PC-3 (cell line): ENCODE measurements at regions not wholly inside any gene's neighbourhood (a gene's known extent, or its start where the extent isn't known, plus 50 kb on each side); places are given as distances from the start of the nearest gene placed in this dataset.

Source experiments
- ATAC-seq: fragments of 200-7000 bp; cut with Tn5 transposase; 2 replicates; pipeline ENCODE4 v1.9.1; 2020; ENCODE audit warnings: mild to moderate bottlenecking, moderate library complexity
- BruUV-seq: library from RNA; stranded (reverse); fragments of 400-500 nt; replicated peaks from 2 replicates; lab custom pipeline; 2021; lab: Mats Ljungman, UMichigan
- CTCF ChIA-PET: fragments of 300-600 bp; sonication (Branson Sonifier 250); formaldehyde crosslinking; loops from one replicate; lab custom pipeline; 2022; ENCODE audit warnings: antibody characterized with exemption; lab: Charles Lee
- POLR2A ChIA-PET: fragments of 300-600 bp; sonication (Branson Sonifier 250); formaldehyde crosslinking; loops from one replicate; lab custom pipeline; 2022; ENCODE audit warnings: antibody characterized with exemption; ENCODE audit not compliant: unreplicated experiment; lab: Charles Lee
- DNase-seq: peaks from one replicate; pipeline ENCODE4 v3.0.0-alpha.2; 2015
- H2AFZ ChIP-seq: fragments of 300-600 bp; sonication (generic); 2 replicates; pipeline ENCODE4 v1.6.0; 2016; ENCODE audit warnings: antibody characterized with exemption, low read length
- H3F3A ChIP-seq: fragments of 300-600 bp; sonication (generic); one replicate; pipeline ENCODE4 v1.6.0; 2017; ENCODE audit warnings: antibody characterized with exemption, low read length, control low read depth, mild to moderate bottlenecking; ENCODE audit not compliant: unreplicated experiment
- H3K27ac ChIP-seq: fragments of 300-600 bp; sonication (generic); 2 replicates; pipeline ENCODE4 v1.5.1; 2016; ENCODE audit warnings: mild to moderate bottlenecking, low read length
- H3K27me3 ChIP-seq: fragments of 300-600 bp; sonication (generic); 2 replicates; pipeline ENCODE4 v1.6.1; 2016; ENCODE audit warnings: low read length, mixed read lengths
- H3K36me3 ChIP-seq: fragments of 300-600 bp; sonication (generic); 2 replicates; pipeline ENCODE4 v1.6.1; 2016; ENCODE audit warnings: low read depth, mixed run types, low read length, mixed read lengths
- H3K4me1 ChIP-seq: fragments of 300-600 bp; sonication (generic); 2 replicates; pipeline ENCODE4 v1.5.1; 2016; ENCODE audit warnings: low read length; ENCODE audit not compliant: insufficient read depth
- H3K4me2 ChIP-seq: fragments of 300-600 bp; sonication (generic); 2 replicates; pipeline ENCODE4 v1.6.0; 2016; ENCODE audit warnings: low read length
- H3K4me3 ChIP-seq: fragments of 300-600 bp; sonication (generic); 2 replicates; pipeline ENCODE4 v1.5.1; 2016; ENCODE audit warnings: mild to moderate bottlenecking, low read length, mixed read lengths
- H3K79me2 ChIP-seq: fragments of 300-600 bp; sonication (generic); 2 replicates; pipeline ENCODE4 v1.6.1; 2017; ENCODE audit warnings: low read length, mixed read lengths
- H3K9ac ChIP-seq: fragments of 300-600 bp; sonication (generic); 2 replicates; pipeline ENCODE4 v1.6.0; 2016; ENCODE audit warnings: mild to moderate bottlenecking, low read length
- H3K9me2 ChIP-seq: fragments of 300-600 bp; sonication (generic); replicated peaks from 2 replicates; pipeline ENCODE4 v1.6.1; 2016; ENCODE audit warnings: mixed run types, low read length, mixed read lengths
- H3K9me3 ChIP-seq: fragments of 300-600 bp; sonication (generic); 2 replicates; pipeline ENCODE4 v1.6.1; 2016; ENCODE audit warnings: low read length, mixed read lengths
- H4K20me1 ChIP-seq: fragments of 300-600 bp; sonication (generic); 2 replicates; pipeline ENCODE4 v1.6.1; 2016; ENCODE audit warnings: low read length, mixed read lengths
- EZH2 ChIP-seq: fragments of 300-600 bp; sonication (generic); IDR thresholded peaks from one replicate; pipeline ENCODE4 v1.6.1; 2017; ENCODE audit warnings: antibody characterized with exemption, mild to moderate bottlenecking, low read length; ENCODE audit not compliant: unreplicated experiment
- EZH2phosphoT487 ChIP-seq: fragments of 300-600 bp; sonication (generic); IDR thresholded peaks from 2 replicates; pipeline ENCODE4 v1.6.1; 2018; ENCODE audit warnings: mild to moderate bottlenecking, antibody characterized with exemption, low read length, borderline replicate concordance
- intact Hi-C: fragments of 100-400 bp; cut with micrococcal nuclease; formaldehyde crosslinking; loops from 2 replicates; pipeline ENCODE4 v1.9.0; 2023
- TF ChIP-seq, protein P1 (sequence below): fragments of 300-600 bp; sonication (generic); conservative IDR thresholded peaks from 2 replicates; pipeline ENCODE4 v1.5.1; 2017; ENCODE audit warnings: antibody characterized with exemption, low read depth, mild to moderate bottlenecking, low read length

DNA sequence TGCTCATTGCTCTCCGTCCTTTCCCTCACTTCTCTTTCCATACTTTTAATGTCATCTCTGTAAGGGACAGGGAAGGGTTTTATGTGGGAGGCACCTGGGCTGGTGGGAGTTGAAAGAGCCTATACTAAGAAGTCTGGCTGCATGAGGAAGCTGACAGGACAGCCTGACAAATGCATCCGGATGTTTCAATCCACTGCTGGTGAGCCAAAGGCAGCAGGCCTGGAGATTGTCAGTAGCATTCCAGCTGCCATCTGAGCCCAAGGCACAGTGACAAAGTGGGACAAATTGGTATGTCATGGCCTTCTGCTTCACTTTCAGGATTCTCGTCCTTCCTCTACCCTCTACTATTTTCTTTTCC lies 218.4 kb downstream of the STK31 start:
- intact Hi-C loops = no loop called here

DNA sequence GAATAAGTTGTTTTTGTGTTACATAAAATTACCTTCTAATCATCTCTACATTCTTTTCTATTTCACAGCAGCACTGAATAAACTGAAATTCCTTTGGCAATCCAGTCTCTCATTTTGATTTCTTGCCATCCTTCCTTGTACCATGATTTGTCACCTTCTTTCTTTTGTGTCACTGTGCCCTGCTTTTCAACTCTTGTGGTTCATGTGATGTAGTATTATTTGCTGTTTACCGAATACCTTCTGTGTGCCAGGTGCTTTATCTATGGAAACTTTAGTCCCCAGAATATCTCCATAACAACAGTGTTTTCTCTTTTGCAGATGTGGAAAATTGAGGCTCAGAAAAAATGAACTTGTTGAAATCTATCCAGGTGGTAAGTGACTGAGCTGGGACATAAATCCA lies 220.3 kb downstream of the STK31 start:
- POLR2A ChIA-PET = no interaction called here
- ATAC-seq (no peak), DNase-seq (no peak)
- Histone ChIP-seq H3K4me1 (no peaks in the 10 kb centered on the region), H3K4me2 (no peak overlapping the region), H3F3A (no peaks in the 10 kb centered on the region), H3K27ac (no peak overlapping the region), H3K27me3 (peaks cover 3% of the 10 kb centered on the region; the same call in 1 of the 2 replicates), H3K36me3 (no peaks in the 10 kb centered on the region), H3K79me2 (no peaks in the 10 kb centered on the region), H3K9me3 (no peaks in the 10 kb centered on the region), H3K9ac (no peak overlapping the region), H2AFZ (no peak overlapping the region), H4K20me1 (no peaks in the 10 kb centered on the region), H3K4me3 (no peak overlapping the region), H3K9me2 (no peaks in the 10 kb centered on the region)
- intact Hi-C loops = no loop called here
- no peak for TF ChIP-seq EZH2
- TF ChIP-seq, protein P1, sequence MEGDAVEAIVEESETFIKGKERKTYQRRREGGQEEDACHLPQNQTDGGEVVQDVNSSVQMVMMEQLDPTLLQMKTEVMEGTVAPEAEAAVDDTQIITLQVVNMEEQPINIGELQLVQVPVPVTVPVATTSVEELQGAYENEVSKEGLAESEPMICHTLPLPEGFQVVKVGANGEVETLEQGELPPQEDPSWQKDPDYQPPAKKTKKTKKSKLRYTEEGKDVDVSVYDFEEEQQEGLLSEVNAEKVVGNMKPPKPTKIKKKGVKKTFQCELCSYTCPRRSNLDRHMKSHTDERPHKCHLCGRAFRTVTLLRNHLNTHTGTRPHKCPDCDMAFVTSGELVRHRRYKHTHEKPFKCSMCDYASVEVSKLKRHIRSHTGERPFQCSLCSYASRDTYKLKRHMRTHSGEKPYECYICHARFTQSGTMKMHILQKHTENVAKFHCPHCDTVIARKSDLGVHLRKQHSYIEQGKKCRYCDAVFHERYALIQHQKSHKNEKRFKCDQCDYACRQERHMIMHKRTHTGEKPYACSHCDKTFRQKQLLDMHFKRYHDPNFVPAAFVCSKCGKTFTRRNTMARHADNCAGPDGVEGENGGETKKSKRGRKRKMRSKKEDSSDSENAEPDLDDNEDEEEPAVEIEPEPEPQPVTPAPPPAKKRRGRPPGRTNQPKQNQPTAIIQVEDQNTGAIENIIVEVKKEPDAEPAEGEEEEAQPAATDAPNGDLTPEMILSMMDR = no peak
- TF ChIP-seq EZH2phosphoT487 = no peak
- BruUV-seq = no TSS peak
- CTCF ChIA-PET = no interaction called here

More for the DNA sequence above, 218.4 kb downstream of the STK31 start:
- CTCF ChIA-PET = no interaction called here
- BruUV-seq = no TSS peak
- Histone ChIP-seq H3F3A (no peaks in the 10 kb centered on the region), H3K27me3 (peaks cover 3% of the 10 kb centered on the region; the same call in 1 of the 2 replicates), H3K36me3 (no peaks in the 10 kb centered on the region), H3K4me2 (no peak overlapping the region), H3K79me2 (no peaks in the 10 kb centered on the region), H3K9me3 (no peaks in the 10 kb centered on the region), H3K9me2 (no peaks in the 10 kb centered on the region), H3K4me1 (no peaks in the 10 kb centered on the region), H2AFZ (no peak overlapping the region), H3K4me3 (no peak overlapping the region), H3K27ac (no peak overlapping the region), H3K9ac (no peak overlapping the region), H4K20me1 (no peaks in the 10 kb centered on the region)
- POLR2A ChIA-PET = no interaction called here
- ATAC-seq (no peak), DNase-seq (no peak)
- TF ChIP-seq EZH2 = no peak
- TF ChIP-seq, protein P1 = no peak

DNA sequence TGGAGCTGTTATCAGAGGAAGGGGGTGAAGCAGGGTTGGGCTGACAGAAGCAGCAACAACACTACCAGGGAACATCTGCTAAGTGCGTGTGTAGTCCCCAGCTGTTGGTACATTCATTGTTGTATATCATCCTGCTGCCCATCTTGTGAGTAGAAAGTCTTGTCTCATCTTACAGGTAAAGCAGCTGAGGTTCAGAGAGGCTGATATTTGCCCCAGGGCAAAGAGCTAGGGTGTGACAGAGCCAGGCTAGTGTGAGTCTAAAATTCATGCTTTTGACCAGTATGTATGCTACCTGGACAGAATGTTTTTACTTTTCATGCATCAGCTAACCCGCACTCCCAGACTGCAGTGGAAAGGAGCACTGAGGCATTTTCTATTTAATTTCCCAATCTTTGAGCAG lies 221.6 kb downstream of the STK31 start:
- Histone ChIP-seq H3K4me1 (no peaks in the 10 kb centered on the region), H3K4me3 (no peak overlapping the region), H3F3A (no peaks in the 10 kb centered on the region), H3K27me3 (no peaks in the 10 kb centered on the region), H3K36me3 (no peaks in the 10 kb centered on the region), H3K9me2 (no peaks in the 10 kb centered on the region), H3K9ac (no peak overlapping the region), H3K79me2 (no peaks in the 10 kb centered on the region), H3K9me3 (no peaks in the 10 kb centered on the region), H3K27ac (no peak overlapping the region), H2AFZ (no peak overlapping the region), H3K4me2 (no peak overlapping the region), H4K20me1 (no peaks in the 10 kb centered on the region)
- intact Hi-C loops = no loop called here
- POLR2A ChIA-PET = no interaction called here
- DNase-seq = peak; percentile 11
- CTCF ChIA-PET = no interaction called here
- TF ChIP-seq EZH2phosphoT487 = no peak
- TF ChIP-seq EZH2 = no peak
- TF ChIP-seq, protein P1 = no peak
- no TSS peak for BruUV-seq
- ATAC-seq = no peak
